ENCODE measurements at regions not wholly inside any gene's neighbourhood (a gene's known extent, or its start where the extent isn't known, plus 50 kb on each side); places are given as distances from the start of the nearest gene placed in this dataset.

DNA sequence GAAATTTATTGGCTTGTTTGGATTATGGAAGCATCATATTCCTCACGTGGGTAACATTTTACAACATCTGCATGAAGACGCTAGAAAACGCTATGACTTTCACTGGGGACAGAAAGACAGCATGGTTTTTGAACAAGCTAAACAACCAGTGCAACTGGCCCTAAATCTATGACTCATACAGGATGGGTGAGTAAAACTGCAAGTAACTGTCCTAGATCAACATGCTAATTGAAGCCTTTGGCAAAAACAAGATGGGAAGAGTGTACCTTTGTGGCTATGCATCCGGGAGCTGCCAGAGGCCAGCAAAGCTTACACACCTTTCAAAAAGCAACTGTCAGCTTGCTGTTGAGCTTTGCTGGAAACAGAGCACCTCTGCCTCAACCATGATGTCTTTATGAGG, 1096.0 kb upstream of the DDX18 start:
- ChIA-PET POLR2A (ENCODE audit: unreplicated experiment) (no interaction called here), CTCF (no interaction called here)
- H3K9me3 ChIP-seq (ENCODE audit: low read length) = no peaks in the 10 kb centered on the region
- intact Hi-C loops (cut with micrococcal nuclease) = no loop called here
- TF ChIP-seq EZH2phosphoT487 (IDR thresholded peaks at IDR 0.05; ENCODE audit: borderline replicate concordance, low read length) (no peak), EZH2 (IDR thresholded peaks at IDR 0.05; ENCODE audit: low read length, unreplicated experiment) (no peak), CTCF (conservative IDR thresholded peaks at IDR 0.05; ENCODE audit: low read depth, low read length) (no peak)
- peak overlapping the region; percentile 85 for H3K27ac ChIP-seq (ENCODE audit: low read length)
- no peaks in the 10 kb centered on the region for H3K27me3 ChIP-seq (ENCODE audit: low read length)
- H3K79me2 ChIP-seq (ENCODE audit: low read length) = no peaks in the 10 kb centered on the region
- peak; percentile 84 for DNase-seq
- no peak overlapping the region for H2AFZ ChIP-seq (ENCODE audit: low read length)
- H3K4me2 ChIP-seq (ENCODE audit: low read length) = peak overlapping the region; percentile 59
- H3K4me3 ChIP-seq (ENCODE audit: low read length) = 0 out of 2 replicates have a peak overlapping the region, but pooled peaks have one; percentile 6
- peaks cover 50% of the 10 kb centered on the region for H3K4me1 ChIP-seq (ENCODE audit: insufficient read depth, low read length)
- no peaks in the 10 kb centered on the region for H3K36me3 ChIP-seq (ENCODE audit: low read depth, low read length)
- no TSS peak for BruUV-seq (replicated peaks)
- peaks cover 14% of the 10 kb centered on the region for H3F3A ChIP-seq (ENCODE audit: low read length, unreplicated experiment)
- peak; percentile 45 for ATAC-seq
- H4K20me1 ChIP-seq (ENCODE audit: low read length) = no peaks in the 10 kb centered on the region
- peak overlapping the region; percentile 34; the same call in 1 of the 2 replicates for H3K9ac ChIP-seq (ENCODE audit: low read length)
- H3K9me2 ChIP-seq (replicated peaks; ENCODE audit: low read length) = no peaks in the 10 kb centered on the region

DNA sequence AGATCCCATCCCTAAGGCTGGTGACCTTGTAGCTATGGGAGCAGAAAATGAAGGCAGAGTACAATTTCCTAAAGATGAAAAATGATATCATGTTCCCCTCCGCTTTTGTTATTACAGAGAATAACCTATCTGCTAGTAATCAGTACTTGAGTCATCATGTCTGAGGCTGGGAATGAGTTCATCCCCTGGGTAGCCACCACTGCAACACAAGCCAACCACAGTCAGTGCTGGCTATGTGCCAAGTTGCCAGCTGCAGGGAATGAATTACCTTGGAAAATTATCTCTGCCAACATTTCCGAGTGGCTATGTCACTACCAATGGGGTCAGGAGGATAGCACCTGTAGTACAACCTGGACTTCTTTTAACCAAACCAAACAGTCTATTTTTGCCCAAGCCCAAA, 1094.7 kb upstream of the DDX18 start:
- H3K4me1 ChIP-seq (ENCODE audit: insufficient read depth, low read length) = peaks cover 50% of the 10 kb centered on the region
- H3K27me3 ChIP-seq (ENCODE audit: low read length) = no peaks in the 10 kb centered on the region
- H3K9me2 ChIP-seq (replicated peaks; ENCODE audit: low read length) = no peaks in the 10 kb centered on the region
- TF ChIP-seq EZH2 (IDR thresholded peaks at IDR 0.05; ENCODE audit: low read length, unreplicated experiment) = no peak
- TF ChIP-seq CTCF (conservative IDR thresholded peaks at IDR 0.05; ENCODE audit: low read depth, low read length) = no peak
- peak overlapping the region; percentile 59 for H3K4me2 ChIP-seq (ENCODE audit: low read length)
- ChIA-PET POLR2A (ENCODE audit: unreplicated experiment) (no interaction called here), CTCF (no interaction called here)
- peak overlapping the region; percentile 85 for H3K27ac ChIP-seq (ENCODE audit: low read length)
- BruUV-seq (replicated peaks) = no TSS peak
- peaks cover 14% of the 10 kb centered on the region for H3F3A ChIP-seq (ENCODE audit: low read length, unreplicated experiment)
- H3K79me2 ChIP-seq (ENCODE audit: low read length) = no peaks in the 10 kb centered on the region
- intact Hi-C loops (cut with micrococcal nuclease) = no loop called here
- peak; percentile 97 for DNase-seq
- H3K4me3 ChIP-seq (ENCODE audit: low read length) = no peak overlapping the region
- H3K36me3 ChIP-seq (ENCODE audit: low read depth, low read length) = no peaks in the 10 kb centered on the region
- peak; percentile 15; the same call in 1 of the 2 replicates for ATAC-seq
- H4K20me1 ChIP-seq (ENCODE audit: low read length) = no peaks in the 10 kb centered on the region
- H3K9ac ChIP-seq (ENCODE audit: low read length) = no peak overlapping the region
- no peak overlapping the region for H2AFZ ChIP-seq (ENCODE audit: low read length)
- H3K9me3 ChIP-seq (ENCODE audit: low read length) = no peaks in the 10 kb centered on the region

DNA sequence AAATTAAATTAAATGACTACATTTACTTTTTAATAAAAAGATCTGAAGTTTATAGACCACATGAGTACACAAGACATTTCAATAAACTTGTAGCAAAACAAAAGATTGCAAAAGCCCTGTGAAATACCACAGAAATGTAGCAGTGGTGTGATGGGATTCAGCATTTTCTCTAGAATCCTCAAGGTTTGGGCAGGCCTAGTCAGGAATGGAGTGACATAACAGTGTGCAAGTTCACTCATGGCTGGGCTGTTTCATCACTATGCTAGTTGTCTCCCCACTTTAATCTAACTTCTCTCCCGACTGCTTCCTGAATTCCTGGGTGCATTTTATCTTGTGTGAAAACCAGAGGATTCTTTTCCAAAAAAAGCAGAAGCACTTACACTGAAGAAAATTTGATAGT, 1089.9 kb upstream of the DDX18 start:
- intact Hi-C loops (cut with micrococcal nuclease) = no loop called here
- BruUV-seq (replicated peaks) = no TSS peak
- Histone ChIP-seq H3K27ac (ENCODE audit: low read length) (no peak overlapping the region), H3K9me3 (ENCODE audit: low read length) (no peaks in the 10 kb centered on the region), H3K4me2 (ENCODE audit: low read length) (no peak overlapping the region), H3K27me3 (ENCODE audit: low read length) (no peaks in the 10 kb centered on the region), H3K4me1 (ENCODE audit: insufficient read depth, low read length) (peaks cover 8% of the 10 kb centered on the region), H3F3A (ENCODE audit: low read length, unreplicated experiment) (no peaks in the 10 kb centered on the region), H3K4me3 (ENCODE audit: low read length) (no peak overlapping the region), H2AFZ (ENCODE audit: low read length) (no peak overlapping the region), H4K20me1 (ENCODE audit: low read length) (no peaks in the 10 kb centered on the region), H3K9me2 (replicated peaks; ENCODE audit: low read length) (no peaks in the 10 kb centered on the region), H3K79me2 (ENCODE audit: low read length) (no peaks in the 10 kb centered on the region), H3K36me3 (ENCODE audit: low read depth, low read length) (no peaks in the 10 kb centered on the region), H3K9ac (ENCODE audit: low read length) (no peak overlapping the region)
- ATAC-seq (no peak), DNase-seq (no peak)
- TF ChIP-seq EZH2phosphoT487 (IDR thresholded peaks at IDR 0.05; ENCODE audit: borderline replicate concordance, low read length) = no peak
- no peak for TF ChIP-seq EZH2 (IDR thresholded peaks at IDR 0.05; ENCODE audit: low read length, unreplicated experiment)
- no peak for TF ChIP-seq CTCF (conservative IDR thresholded peaks at IDR 0.05; ENCODE audit: low read depth, low read length)
- CTCF ChIA-PET = no interaction called here
- POLR2A ChIA-PET (ENCODE audit: unreplicated experiment) = no interaction called here

All from PC-3 (cell line).